ENCODE measurements at regions not wholly inside any gene's neighbourhood (a gene's known extent, or its start where the extent isn't known, plus 50 kb on each side); places are given as distances from the start of the nearest gene placed in this dataset.

DNA sequence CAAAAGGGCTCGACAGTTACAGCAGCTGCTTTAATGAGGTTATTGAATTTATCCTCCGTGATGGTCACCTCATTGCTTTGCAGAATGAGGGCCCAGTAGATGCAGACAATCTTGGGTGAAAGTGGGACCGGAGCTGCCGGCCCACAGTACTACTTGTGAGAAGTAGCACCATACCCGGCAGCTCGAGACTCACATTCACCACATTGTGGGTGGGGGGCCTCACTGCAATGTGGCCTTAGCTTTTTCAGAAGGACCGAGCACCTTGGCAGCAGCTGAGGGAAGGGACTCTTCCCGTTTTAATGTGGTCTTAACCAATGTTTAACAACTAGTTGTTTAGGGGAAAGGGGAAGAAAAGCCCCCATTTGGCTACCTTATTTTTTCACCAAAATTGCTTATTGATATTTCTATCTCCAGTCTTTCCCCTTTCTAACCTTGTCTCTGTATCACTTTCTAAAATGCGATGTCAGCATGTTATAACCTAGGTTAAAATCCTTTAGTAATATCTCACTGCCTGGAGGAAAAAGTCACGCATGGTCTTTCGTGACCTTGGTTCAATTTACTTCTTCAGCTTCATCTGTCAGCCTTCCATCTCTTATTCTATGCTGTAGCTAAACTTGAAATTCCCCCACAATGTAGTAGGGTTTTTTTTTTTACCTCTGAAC is 87.4 kb upstream of the PHYHIPL start:
- TF ChIP-seq, protein P1, sequence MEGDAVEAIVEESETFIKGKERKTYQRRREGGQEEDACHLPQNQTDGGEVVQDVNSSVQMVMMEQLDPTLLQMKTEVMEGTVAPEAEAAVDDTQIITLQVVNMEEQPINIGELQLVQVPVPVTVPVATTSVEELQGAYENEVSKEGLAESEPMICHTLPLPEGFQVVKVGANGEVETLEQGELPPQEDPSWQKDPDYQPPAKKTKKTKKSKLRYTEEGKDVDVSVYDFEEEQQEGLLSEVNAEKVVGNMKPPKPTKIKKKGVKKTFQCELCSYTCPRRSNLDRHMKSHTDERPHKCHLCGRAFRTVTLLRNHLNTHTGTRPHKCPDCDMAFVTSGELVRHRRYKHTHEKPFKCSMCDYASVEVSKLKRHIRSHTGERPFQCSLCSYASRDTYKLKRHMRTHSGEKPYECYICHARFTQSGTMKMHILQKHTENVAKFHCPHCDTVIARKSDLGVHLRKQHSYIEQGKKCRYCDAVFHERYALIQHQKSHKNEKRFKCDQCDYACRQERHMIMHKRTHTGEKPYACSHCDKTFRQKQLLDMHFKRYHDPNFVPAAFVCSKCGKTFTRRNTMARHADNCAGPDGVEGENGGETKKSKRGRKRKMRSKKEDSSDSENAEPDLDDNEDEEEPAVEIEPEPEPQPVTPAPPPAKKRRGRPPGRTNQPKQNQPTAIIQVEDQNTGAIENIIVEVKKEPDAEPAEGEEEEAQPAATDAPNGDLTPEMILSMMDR (IDR thresholded peaks at IDR 0.05) = no peak
- TF ChIP-seq POLR2A (IDR thresholded peaks at IDR 0.05) (no peak), POLR2AphosphoS5 (IDR thresholded peaks at IDR 0.05) (no peak), EP300 (IDR thresholded peaks at IDR 0.05) (no peak)

All from suprapubic skin (tissue), 4 donors.